Effector memory CD8-positive, alpha-beta T cell (primary cell): ENCODE measurements at regions not wholly inside any gene's neighbourhood (a gene's known extent, or its start where the extent isn't known, plus 50 kb on each side); places are given as distances from the start of the nearest gene placed in this dataset.

Source experiments
- ATAC-seq: fragments of 150-1000 bp; cut with Tn5 transposase; replicated peaks from 2 replicates; pipeline ENCODE4 v1.10.0; 2021; ENCODE audit warnings: mild to moderate bottlenecking, moderate library complexity
- DNase-seq, 3 experiments: peaks; one replicate each; pipeline ENCODE4 v3.0.0; 2021
- H3K27ac Mint-ChIP-seq, 2 donors: one replicate each; pipeline ENCODE4 v1.8.0; 2022; ENCODE audit warnings: mild to moderate bottlenecking in 2 of 2, mixed read lengths in 2 of 2, moderate library complexity in 2 of 2
- H3K27me3 Mint-ChIP-seq, 2 donors: one replicate each; pipeline ENCODE4 v1.8.0; 2022; ENCODE audit warnings: mixed read lengths in 2 of 2
- H3K36me3 Mint-ChIP-seq: one replicate; pipeline ENCODE4 v1.8.0; 2022; ENCODE audit warnings: mild to moderate bottlenecking, moderate library complexity, mixed read lengths; ENCODE audit not compliant: insufficient read depth
- H3K4me1 Mint-ChIP-seq, 2 donors: one replicate each; pipeline ENCODE4 v1.8.0; 2022; ENCODE audit warnings: low read depth in 2 of 2, mixed read lengths in 2 of 2
- H3K4me3 Mint-ChIP-seq, 2 donors: one replicate each; pipeline ENCODE4 v1.8.0; 2022; ENCODE audit warnings: mild to moderate bottlenecking in 2 of 2, mixed read lengths in 2 of 2, moderate library complexity in 2 of 2
- H3K9me3 Mint-ChIP-seq, 2 donors: one replicate each; pipeline ENCODE4 v1.8.0; 2022; ENCODE audit warnings: mixed read lengths in 2 of 2

GRCh38 chr9:105191508-105192121 lies 52.8 kb upstream of the SLC44A1 start:
- ATAC-seq (no peak), DNase-seq (no peak)
- Mint-ChIP-seq H3K4me3 (no peak overlapping the region), H3K36me3 (peaks cover 4% of the 10 kb centered on the region), H3K27me3 (peaks cover 26 to 34% of the 10 kb centered on the region in 2 donors), H3K9me3 (no peaks in the 10 kb centered on the region), H3K27ac (no peak overlapping the region), H3K4me1 (no peaks in the 10 kb centered on the region)

- H3K27ac Mint-ChIP-seq: no peak overlapping the region
- H3K4me3 Mint-ChIP-seq: no peak overlapping the region
- no peaks in the 10 kb centered on the region for H3K4me1 Mint-ChIP-seq
- no peak for ATAC-seq
- peaks cover 4% of the 10 kb centered on the region for H3K36me3 Mint-ChIP-seq
- H3K27me3 Mint-ChIP-seq: peaks cover 23 to 29% of the 10 kb centered on the region in 2 donors
- H3K9me3 Mint-ChIP-seq: no peaks in the 10 kb centered on the region
- DNase-seq: no peak
These were observed 50.9 kb upstream of the SLC44A1 start for GRCh38 chr9:105193560-105193959.

- Mint-ChIP-seq H3K9me3 (no peaks in the 10 kb centered on the region), H3K4me1 (no peaks in the 10 kb centered on the region), H3K36me3 (peaks cover 4% of the 10 kb centered on the region), H3K4me3 (no peak overlapping the region), H3K27me3 (peaks cover 22 to 23% of the 10 kb centered on the region in 2 donors), H3K27ac (no peak overlapping the region)
- DNase-seq: no peak
- no peak for ATAC-seq
These were observed 50.2 kb upstream of the SLC44A1 start for GRCh38 chr9:105194234-105194633.
